Ascending aorta (tissue), 2 donors: ENCODE measurements at regions not wholly inside any gene's neighbourhood (a gene's known extent, or its start where the extent isn't known, plus 50 kb on each side); places are given as distances from the start of the nearest gene placed in this dataset.

Experiments
- DNase-seq, 2 donors: peaks; one replicate each; pipeline ENCODE4 v3.0.0-alpha.2; 2019; ENCODE audit warnings: low spot score in 2 of 2
- H3K27ac ChIP-seq, 2 donors: fragments of 200-600 bp; sonication (generic); one replicate each; pipeline ENCODE4 v1.5.1; 2016 to 2017; ENCODE audit warnings: mild to moderate bottlenecking in 1 of 2
- H3K27me3 ChIP-seq: fragments of 200-600 bp; sonication (generic); one replicate; pipeline ENCODE4 v1.5.1; 2017
- H3K36me3 ChIP-seq, 2 donors: fragments of 200-600 bp; sonication (generic); one replicate each; pipeline ENCODE4 v1.5.1; 2016
- H3K4me1 ChIP-seq, 2 donors: fragments of 200-600 bp; sonication (generic); one replicate each; pipeline ENCODE4 v1.5.1; 2016 to 2017; ENCODE audit warnings: mild to moderate bottlenecking in 1 of 2
- H3K4me3 ChIP-seq, 2 donors: fragments of 200-600 bp; sonication (generic); one replicate each; pipeline ENCODE4 v1.5.1; 2016 to 2017; ENCODE audit warnings: mild to moderate bottlenecking in 1 of 2
- H3K9me3 ChIP-seq, 2 donors: fragments of 200-600 bp; sonication (generic); one replicate each; pipeline ENCODE4 v1.5.1; 2016
- CTCF ChIP-seq, 3 experiments: fragments of 200-600 bp in 2 of 3; fragments of 450-650 bp in 1 of 3; sonication (generic) in 2 of 3; IDR thresholded peaks; one replicate each; pipeline ENCODE4 v1.5.1; 2016 to 2019; ENCODE audit warnings: antibody characterized with exemption in 3 of 3, mild to moderate bottlenecking in 1 of 3, moderate library complexity in 1 of 3
- intact Hi-C: fragments of 100-400 bp; cut with DNase I; formaldehyde crosslinking; loops from one replicate; pipeline ENCODE4 v1.15.1; 2023

GRCh38 chr2:52959801-52960200, 807.8 kb upstream of the CHAC2 start:
- intact Hi-C loops, result no loop called here
- Histone ChIP-seq H3K4me1 (no peaks in the 10 kb centered on the region), H3K4me3 (no peak overlapping the region), H3K9me3 (no peaks in the 10 kb centered on the region), H3K27ac (no peak overlapping the region), H3K36me3 (no peaks in the 10 kb centered on the region), H3K27me3 (no peaks in the 10 kb centered on the region)
- TF ChIP-seq CTCF (IDR thresholded peaks at IDR 0.05), result no peak
- DNase-seq, result no peak

DNA sequence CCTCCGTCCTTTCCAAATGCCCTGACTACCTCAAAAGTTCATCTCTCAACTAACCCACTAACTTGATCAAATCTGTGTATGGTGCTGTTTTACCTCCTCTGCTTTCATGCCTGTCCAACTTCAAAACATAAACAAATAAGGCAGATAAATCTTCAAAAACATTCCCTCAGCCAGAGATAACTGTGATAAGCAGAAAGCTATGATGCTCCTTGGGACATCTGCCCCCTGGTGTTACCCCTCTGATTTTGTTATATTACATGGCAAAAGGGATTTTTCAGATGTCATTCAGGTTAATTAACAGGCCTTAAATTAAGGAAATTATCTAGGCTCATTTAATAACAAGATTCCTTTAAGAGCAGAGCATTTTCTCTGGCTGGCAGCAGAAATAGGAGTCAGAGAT, 810.8 kb upstream of the CHAC2 start:
- no peak for DNase-seq
- no peaks in the 10 kb centered on the region for H3K27me3 ChIP-seq
- intact Hi-C loops, result no loop called here
- no peak overlapping the region for H3K4me3 ChIP-seq
- no peak overlapping the region for H3K27ac ChIP-seq
- no peak for TF ChIP-seq CTCF (IDR thresholded peaks at IDR 0.05)
- H3K9me3 ChIP-seq, result no peaks in the 10 kb centered on the region
- H3K36me3 ChIP-seq, result no peaks in the 10 kb centered on the region
- no peaks in the 10 kb centered on the region for H3K4me1 ChIP-seq

DNA sequence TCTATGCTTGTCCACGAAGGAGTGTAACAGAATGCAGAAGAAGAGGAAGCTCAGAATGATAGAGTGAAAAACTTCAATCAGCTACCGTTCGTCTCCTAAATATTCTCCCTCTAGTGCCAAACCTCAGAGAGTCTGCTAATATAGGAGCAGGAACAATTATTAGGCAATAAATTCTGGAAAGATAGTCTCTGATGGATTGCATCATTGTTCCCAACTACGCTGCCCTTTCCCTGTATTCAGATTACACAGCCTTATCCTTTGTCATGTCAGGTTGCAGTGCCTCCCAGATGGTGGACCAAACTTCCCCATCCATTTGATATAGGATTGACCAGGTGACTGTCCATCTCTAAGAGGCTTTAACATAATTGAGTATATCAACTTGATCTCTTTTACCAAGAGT, 811.5 kb upstream of the CHAC2 start:
- no peak for TF ChIP-seq CTCF (IDR thresholded peaks at IDR 0.05)
- no peaks in the 10 kb centered on the region for H3K27me3 ChIP-seq
- H3K4me1 ChIP-seq, result no peaks in the 10 kb centered on the region
- H3K36me3 ChIP-seq, result no peaks in the 10 kb centered on the region
- intact Hi-C loops, result no loop called here
- no peaks in the 10 kb centered on the region for H3K9me3 ChIP-seq
- H3K27ac ChIP-seq, result no peak overlapping the region
- no peak for DNase-seq
- no peak overlapping the region for H3K4me3 ChIP-seq

DNA sequence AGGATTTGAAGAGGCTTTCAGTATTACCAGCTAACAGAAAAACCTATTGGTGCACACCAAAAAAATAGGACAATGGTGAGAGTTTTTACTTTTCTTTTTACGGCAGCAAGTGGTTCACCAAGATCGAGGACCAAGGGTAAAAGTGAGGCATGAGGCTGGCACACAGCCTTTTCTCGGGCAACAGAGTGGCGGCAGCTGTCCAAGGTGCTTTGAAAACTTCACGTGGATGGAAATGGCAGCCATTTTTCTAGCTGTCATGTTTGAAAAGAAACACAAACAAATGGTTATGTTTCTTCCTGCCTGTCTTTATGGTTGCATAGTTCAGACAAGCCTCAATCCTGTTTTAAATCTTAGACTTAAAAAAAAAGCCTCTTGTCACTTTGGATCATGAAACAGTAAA, 812.5 kb upstream of the CHAC2 start:
- Histone ChIP-seq H3K36me3 (no peaks in the 10 kb centered on the region), H3K27me3 (no peaks in the 10 kb centered on the region), H3K27ac (no peak overlapping the region), H3K9me3 (no peaks in the 10 kb centered on the region), H3K4me1 (no peaks in the 10 kb centered on the region), H3K4me3 (no peak overlapping the region)
- DNase-seq, result no peak
- intact Hi-C loops, result no loop called here
- TF ChIP-seq CTCF (IDR thresholded peaks at IDR 0.05), result no peak

DNA sequence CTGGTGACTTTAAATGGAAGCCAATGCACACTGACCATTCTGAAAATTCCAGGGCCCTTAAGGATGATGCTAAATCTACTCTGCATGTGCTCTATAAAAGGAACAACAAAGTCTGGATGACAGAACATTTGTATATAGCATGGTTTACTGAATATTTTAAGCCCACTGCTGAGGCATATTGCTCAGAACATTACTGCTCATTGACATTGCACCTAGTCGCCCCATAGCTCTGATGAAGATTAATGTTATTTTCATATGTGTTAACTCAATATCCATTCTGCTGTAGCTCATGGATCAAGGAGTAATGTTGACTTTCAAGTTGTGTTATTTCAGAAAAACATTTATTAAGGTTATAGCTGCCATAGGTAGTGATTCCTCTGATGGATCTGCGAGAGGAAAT, 827.5 kb upstream of the CHAC2 start:
- no peak overlapping the region for H3K27ac ChIP-seq
- H3K27me3 ChIP-seq, result no peaks in the 10 kb centered on the region
- H3K9me3 ChIP-seq, result no peaks in the 10 kb centered on the region
- H3K4me1 ChIP-seq, result no peaks in the 10 kb centered on the region
- TF ChIP-seq CTCF (IDR thresholded peaks at IDR 0.05), result no peak
- intact Hi-C loops, result no loop called here
- H3K4me3 ChIP-seq, result no peak overlapping the region
- H3K36me3 ChIP-seq, result no peaks in the 10 kb centered on the region
- no peak for DNase-seq

DNA sequence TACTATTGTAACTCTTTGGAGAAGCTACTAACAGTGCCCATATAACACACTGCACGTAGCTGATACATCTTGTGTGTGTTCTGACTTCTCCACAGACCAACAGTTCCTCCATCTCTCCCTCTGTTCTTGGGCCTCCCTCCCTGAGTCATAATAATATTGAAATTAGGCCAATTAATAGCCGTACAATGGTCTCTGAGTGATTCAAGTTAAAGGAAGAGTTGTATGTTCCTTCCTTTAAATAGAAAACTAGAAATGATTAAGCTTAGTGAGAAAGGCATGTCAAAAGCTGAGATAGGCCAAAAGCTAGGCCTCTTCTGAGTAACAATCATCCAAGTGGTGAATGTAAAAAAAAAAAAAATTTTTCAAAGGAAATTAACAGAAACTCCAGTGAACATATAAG, 828.4 kb upstream of the CHAC2 start:
- Histone ChIP-seq H3K9me3 (no peaks in the 10 kb centered on the region), H3K4me1 (peaks cover 0 to under 1% of the 10 kb centered on the region in 2 donors), H3K36me3 (no peaks in the 10 kb centered on the region), H3K27me3 (no peaks in the 10 kb centered on the region), H3K27ac (no peak overlapping the region), H3K4me3 (no peak overlapping the region)
- DNase-seq, result no peak
- intact Hi-C loops, result no loop called here
- no peak for TF ChIP-seq CTCF (IDR thresholded peaks at IDR 0.05)
